ENCODE measurements at regions not wholly inside any gene's neighbourhood (a gene's known extent, or its start where the extent isn't known, plus 50 kb on each side); places are given as distances from the start of the nearest gene placed in this dataset.

DNA sequence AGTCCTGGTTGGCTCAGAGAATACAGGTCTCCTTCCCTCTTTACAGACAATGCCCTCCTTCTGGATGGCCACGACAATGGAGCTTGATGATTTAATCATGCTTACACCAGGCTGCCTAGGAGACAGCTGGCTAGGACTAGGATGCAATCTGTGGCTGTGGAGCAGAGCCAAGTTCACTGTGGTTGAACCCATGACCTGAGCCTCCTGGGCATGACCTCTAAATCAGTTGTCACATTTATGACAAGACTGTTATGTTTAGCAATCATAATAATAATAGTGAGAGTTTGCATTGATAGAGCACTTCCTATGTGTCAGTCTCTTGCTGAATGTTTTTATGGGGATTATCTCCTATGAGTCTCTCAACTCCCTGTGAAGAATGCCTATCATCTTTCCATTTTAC is 244.1 kb downstream of the ICOS start:
- no peak for DNase-seq (ENCODE audit: low spot score)

DNA sequence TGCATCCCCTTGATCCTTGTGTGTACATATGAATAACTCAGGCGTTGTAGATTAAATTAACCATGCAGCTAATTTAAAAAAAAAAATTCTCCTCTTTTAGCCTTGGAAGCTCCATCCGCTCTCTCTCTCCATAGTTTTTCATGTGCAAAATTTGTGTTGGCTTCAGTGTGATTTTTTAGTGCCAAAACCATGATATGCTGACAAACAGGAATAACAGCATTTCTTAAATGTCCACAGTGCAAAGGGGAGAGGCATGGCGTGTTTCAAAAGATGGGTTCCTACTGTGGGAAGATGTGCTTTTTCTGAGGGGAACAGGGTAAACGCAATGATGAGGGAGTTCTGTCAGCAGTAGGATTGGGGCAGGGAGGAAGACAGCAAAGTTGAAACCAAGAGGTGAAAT is 247.0 kb downstream of the ICOS start:
- DNase-seq (ENCODE audit: low spot score), result no peak

DNA sequence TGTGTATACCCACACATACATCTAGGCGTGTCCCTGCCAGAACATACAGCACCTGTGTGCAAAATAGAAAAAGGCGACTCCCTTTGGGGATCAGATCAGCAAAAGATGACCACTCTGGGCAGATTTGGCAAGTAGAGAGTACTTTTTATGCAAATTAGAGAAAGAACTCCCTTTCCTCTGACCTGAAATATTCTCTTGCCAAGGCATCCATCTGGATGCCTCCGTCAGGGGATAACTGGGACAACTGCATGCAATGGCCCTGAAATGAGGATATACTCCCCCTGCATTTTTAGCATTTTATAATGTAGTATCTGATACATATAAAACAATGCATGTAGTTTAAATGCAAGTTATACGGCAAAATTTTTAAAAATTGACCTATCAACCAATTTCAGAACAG is 247.7 kb downstream of the ICOS start:
- DNase-seq (ENCODE audit: low spot score), result no peak

DNA sequence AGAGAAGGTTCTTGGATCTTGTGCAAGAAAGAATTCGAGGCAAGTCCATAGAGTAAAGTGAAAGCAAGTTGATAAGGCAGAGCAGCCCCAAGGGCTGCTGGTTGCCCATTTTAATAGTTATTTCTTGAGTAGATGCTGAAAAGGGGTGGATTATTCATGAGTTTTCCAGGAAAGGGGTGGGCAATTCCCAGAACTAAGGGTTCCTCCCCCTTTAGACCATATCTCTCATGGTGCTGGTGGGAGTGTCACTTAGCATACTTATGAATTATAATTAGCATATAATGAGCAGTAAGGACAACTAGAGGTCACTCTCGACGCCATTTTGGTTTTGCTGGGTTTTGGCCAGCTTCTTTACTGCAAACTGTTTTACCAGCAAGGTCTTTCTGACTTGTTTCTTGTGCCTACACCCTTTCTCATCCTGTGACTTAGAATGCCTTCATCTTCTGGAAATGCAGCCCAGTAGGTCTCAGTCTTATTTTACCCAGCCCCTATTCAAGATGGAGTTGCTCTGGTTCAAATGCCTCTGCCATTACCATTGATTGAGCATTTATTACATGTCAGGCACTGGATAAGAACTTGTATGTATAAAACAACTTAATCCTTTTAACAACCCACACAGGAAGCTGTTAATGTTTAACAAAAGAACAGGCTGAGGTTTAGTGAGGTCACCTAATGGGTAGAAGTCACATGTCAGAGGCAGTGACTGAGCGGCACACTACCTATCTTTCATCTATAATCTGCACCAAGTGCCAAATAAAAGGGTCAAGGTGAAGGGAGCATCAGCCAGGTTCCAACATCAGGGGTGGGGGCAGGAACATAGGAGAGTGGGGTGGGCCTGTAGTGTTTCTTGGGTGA is 250.9 kb downstream of the ICOS start:
- DNase-seq (ENCODE audit: low spot score), result no peak

DNA sequence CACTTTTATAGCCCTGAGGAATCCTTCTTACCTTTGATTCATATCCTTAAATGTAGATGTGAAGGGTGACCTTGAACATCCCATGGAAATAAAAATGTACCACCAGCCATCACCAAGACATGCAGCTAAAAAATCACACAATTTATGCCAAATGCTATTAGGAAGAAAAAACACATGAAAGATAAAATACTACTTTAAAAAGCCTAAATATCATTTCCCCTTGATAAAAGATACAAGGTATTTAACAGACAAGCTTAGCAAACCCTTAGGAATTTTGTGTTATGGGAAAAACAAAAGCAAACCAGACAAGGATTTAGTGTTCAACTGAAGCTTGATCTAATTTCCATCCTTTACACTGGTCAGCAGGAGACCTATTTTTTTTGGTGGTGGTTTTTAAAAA is 255.0 kb downstream of the ICOS start:
- DNase-seq (ENCODE audit: low spot score), result no peak

DNA sequence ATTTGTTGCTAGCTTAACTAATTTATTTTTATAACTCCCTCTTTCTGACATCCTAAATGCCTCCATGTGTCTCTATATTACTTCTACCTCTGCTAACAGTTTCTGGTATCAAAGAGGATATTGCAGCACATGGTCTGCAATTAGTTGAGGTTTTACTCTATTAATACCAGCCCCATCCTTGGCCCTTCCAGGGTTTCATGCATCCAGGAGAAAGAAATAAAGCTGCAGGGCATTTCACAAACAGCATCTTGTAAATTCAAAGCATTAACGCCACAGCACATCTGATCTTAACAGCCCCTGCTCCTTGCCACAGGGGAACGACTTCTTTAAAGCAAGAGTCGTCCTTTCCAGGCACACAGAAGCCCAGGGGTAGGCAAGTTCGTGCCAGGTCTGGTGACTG is 258.9 kb downstream of the ICOS start:
- DNase-seq (ENCODE audit: low spot score), result no peak

DNA sequence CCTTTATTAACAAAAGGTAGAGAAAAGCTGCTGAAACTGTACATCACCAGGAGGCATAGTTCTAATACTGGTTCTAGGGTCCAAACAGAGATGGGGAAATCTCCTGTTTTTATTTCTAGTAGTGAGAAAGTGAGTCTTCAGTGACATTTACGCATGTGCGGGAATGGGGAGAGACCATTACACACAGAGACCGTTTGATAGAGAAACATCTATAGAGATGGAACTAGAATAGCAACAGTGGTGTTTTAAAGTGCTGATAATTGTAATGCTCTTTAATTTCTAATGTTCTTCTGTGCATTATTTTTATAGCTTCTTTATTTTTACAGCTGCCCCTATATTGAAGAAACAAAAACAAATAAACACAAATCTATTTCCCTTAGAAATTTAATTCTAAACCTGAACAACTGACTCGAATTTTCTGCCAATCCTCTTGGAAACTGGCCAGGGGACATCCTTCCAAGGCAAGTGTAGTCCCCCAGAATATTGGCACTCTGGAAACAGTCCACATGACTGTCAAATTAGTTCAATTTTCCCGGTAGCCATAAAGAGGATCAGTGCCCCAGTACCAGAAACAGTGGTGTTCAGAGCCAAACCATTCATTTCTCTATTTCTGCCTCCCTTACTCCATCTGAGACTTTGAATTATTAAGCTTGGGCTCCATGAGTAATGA is 260.9 kb downstream of the ICOS start:
- DNase-seq (ENCODE audit: low spot score), result no peak

DNA sequence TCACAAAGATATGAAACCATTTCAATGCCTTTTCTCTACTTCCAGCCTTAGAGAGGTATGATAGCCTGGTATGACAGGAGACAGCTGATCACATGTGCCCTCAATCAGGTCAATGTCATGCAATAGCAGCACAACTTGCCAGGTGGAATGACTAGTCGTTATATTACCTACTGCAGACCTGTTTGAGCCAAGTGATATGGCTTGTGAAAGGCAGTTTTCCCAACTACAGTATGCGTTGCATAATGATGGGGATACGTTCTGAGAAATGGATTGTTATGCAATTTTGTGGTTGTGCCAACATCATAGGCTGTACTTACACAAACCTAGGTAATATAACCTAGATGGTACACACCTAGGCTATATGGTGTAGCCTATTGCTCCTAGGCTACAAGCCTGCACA is 262.8 kb downstream of the ICOS start:
- no peak for DNase-seq (ENCODE audit: low spot score)

DNA sequence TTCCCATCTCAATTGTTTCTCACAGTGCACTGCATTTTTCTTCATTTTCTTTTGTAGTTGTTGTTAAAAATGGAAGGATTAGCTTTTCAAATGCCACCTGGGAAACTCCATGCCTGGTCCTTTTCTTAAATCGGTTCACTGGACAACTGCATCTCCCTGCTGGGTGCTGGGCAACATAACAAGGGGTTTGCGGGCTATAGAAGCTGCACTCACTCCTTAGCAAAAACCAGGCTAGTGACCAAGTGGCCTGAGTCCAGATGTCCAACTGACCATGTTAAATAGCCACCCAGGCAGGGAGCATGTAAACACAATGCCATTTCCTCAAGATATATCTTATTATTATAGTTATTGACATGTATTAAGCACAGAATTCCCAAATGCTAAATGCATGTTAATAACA is 264.9 kb downstream of the ICOS start:
- no peak for DNase-seq (ENCODE audit: low spot score)

DNA sequence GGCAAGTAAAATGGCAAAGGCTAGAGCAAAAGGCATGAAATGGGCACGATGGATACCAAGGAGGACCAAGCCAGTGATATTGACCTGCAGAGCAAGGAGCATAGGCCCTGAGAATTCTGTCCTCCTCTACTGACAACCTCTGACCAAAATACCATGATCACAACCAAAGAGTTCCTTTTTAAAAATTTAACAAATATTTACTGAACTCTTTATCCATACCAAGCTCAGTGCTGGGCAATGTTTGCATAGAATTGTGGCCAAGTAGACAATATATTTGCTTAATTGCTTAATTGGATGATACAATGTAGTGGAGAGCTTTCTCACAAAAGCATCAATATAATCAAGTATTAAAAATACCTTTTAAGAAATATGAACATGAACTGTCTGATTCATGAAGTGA is 265.7 kb downstream of the ICOS start:
- DNase-seq (ENCODE audit: low spot score), result no peak

DNA sequence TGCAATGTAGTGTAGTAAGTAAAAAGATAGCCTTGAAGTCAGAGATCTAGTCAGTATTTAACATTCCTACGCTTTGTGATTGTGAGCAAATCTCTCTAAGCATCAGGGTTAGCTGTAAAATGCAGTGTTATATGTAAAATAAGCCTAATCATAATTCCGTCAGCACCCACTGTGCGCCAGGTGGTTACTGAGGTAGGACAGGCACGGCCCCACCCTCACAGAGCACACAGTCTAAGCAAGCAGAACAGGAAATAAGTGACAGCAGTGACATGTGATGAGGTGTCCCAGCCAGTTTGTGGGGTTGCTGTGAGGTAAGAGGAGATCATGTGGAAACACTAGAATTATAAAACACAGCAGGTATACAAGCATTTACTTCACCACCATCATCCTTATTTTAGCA is 267.1 kb downstream of the ICOS start:
- DNase-seq (ENCODE audit: low spot score), result no peak

DNA sequence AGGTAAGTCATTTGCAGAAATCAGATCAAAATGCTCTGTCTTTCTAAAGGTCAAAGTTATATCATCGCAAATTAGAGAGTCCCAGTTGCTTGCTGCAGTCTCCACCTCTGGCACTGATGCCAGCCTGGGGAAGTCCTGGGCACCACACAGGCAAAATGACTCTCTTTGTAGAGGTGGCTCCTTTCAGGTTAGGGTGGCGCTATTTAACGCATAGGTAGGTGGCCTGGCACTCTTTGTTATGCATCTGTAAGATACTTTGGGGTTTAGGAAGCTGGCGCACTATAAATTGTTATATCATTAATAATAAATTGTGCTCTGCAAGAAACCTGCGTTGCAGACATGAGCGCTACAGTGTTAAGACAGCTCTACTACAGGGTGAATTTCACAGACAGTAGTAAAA is 268.5 kb downstream of the ICOS start:
- no peak for DNase-seq (ENCODE audit: low spot score)

DNA sequence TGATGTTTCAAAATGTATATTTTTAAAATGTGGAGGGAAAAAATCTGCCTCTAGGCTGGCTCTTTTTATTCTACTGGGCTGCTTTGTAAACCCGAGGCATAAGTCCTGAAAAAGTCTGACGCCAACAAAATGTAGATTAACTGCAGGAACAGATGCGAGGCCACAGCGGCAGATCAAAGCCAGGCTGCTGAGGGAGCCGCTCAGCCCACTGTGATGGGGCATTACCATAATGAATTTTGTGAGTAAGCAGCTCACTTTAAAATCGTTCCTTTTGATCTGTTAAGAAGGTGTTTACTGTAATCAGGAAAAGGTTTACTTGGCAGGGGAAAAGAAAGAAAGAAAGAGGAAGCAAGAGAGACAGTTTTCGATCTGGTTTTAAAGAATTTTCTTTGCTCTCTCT is 269.0 kb downstream of the ICOS start:
- no peak for DNase-seq (ENCODE audit: low spot score)

DNA sequence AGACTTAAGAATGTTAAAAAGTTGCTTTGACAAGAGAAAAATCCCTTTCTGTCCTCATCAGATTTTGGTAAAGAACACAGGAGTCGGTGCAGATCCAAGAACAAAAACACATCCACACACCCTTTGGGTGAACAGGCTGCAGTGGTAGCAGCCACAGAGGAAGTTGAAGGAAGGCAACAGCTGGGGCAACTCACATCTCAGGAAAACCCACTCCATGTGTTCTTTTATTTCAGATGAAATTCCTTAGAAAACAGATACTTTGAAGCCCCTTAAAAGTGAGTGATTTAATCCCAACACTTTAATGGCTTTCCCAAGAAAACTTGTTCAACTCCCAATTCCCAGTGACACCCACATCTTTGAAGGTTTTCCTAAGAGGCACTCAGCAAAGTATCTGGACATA is 271.3 kb downstream of the ICOS start:
- no peak for DNase-seq (ENCODE audit: low spot score)

DNA sequence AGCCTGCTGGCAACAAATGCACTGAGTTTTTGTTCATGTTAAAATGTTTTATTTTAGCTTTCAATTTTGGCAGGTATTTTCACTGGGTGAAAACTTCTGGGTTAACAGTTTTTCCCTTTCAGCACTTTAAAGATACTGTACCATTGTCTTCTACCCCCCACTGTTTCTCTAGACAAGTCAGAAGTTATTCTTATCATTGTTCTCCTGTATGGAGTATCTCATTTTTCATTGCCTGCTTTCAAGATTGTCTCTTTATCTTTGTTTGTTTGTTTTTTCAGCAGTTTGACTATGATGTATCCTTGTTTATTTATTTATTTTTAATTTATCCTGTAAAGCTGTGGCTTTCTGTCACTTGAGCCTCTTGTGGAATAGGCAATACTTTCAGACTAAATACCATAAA is 277.0 kb downstream of the ICOS start:
- DNase-seq (ENCODE audit: low spot score), result no peak

DNA sequence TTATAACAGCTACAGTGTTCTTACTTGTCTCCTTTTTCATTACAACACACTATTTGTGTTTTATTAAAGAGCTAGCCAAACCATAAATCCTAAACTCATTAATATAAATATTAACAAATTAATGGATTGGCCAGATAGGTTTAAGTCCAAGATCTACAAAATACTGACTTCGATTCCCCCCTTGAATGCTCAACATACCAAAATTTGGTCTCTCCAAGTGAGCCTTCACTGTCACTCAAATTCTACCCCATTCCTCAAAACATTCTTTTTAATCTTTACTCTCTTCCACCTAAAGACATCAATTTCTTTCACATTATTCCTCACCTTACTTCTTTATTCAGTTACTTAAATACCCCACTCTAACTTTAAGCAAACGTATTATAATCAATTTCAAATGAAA is 281.5 kb downstream of the ICOS start:
- DNase-seq (ENCODE audit: low spot score), result no peak

DNA sequence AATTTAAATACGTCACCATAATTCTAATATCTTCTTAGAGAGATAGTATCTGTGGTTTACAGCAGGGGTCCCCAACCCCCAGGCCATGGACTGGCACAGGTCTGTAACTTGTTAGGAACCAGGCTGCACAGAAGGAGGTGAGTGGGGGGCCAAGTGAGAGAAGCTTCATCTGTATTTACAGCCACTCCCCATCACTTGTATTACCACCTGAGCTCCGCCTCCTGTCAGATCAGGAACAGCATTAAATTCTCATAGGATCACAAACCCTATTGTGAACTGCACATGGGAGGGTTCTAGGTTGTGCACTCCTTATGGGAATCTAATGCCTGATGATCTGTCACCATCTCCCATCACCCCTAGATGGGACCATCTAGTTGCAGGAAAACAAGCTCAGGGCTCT is 282.6 kb downstream of the ICOS start:
- DNase-seq (ENCODE audit: low spot score), result no peak

DNA sequence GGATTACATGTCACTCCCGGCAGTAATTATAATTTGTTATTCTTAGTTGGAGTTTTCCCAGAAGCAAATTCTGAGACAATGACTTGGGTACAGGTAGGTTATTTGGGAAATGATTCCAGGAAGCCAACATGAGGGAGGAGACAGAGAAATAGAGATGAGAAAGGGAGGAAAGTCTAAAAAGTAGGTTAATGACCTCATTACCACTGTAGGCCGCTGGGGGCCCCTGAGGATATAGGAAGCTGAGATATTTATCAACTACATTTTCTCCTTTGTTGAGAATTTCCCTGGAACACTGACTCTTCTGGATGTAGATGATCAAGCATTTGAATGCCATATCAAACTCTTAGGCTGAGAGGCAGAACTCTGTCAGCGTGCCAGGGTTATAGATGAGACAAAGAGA is 284.3 kb downstream of the ICOS start:
- no peak for DNase-seq (ENCODE audit: low spot score)

DNA sequence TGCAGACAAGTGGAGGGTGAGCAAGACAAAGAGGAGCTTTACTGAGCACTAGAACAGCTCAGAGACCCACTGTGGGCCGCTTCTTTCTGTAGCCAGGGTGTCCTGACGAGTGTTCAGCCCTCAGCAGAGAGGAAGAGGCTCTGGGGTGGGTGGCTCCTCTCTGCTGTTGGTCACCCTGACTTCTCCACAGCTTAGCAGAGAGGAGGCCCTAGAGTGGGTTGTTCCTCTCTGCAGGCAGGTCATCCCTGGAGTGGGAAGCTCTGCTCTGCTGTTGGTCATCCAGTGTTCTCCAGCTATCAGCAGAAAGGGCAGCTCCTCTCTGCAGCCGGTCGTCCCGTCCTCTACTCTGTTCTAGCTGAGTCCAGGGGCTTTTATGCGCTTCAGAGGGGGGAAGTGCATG is 286.5 kb downstream of the ICOS start:
- no peak for DNase-seq (ENCODE audit: low spot score)

DNA sequence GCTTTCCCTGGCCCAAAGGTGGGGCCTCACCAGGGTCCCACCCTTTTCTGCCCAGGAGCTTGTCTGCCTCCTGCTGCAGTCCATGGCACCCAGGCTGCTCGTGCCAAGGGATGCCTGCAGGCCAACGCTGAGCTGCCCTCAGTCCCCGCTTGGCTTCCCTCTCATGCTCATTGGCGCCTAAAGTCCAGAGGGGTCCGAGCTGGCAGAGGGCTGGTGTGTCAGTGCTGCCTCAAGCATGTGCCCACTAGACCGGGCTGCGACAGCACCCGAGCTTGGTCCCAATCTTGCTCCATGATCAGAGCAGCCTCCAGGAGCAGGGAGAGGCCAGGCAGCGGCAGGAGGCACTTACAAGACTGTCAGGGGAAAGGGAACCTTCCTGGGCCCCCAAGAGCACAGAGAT is 287.0 kb downstream of the ICOS start:
- no peak for DNase-seq (ENCODE audit: low spot score)

DNA sequence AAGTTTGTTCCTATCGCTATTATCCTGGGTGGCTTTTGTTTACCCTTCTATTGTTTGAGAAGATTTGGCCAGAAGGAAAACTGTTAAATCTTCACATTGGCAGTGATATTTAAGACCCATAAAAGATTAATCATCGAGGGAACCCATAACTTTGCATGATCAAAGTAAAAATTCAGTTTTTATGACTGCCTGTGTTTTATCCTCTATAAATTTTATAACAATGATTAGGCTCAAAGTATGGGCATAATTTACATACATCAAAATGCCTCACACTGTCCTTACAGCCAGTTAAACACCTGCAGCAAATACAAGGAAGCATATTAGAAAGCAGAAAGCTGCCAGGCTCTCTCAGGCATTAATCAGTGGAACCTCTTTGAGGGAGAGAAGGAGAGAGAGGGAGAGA is 289.1 kb downstream of the ICOS start:
- no peak for DNase-seq (ENCODE audit: low spot score)

DNA sequence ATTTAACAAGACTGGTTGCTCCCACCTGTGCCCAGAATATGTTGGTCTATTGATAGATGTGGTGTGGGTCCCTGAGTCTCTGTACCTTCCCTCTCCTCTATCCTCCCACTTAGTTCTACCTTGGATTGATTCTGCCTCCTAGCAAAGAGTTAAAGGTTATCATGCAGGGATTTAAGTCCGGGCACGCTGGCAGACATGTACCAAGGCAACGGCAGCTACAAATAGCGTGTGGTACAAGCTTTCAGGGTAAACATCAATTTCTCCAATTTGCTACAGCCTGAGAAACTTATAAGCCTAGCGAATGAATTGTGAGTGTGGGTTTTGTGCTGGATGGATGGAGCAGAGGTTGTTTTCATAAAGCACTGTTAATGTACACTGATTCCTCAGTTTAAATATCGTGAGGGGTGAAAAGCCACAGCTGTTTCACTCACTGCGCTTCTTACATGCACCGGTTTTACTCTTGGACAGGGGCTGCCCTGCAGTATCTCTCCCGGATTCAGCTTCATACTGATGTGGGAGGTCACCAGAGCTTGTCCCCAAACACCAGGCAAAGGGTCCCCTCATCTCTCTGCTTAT is 289.8 kb downstream of the ICOS start:
- DNase-seq (ENCODE audit: low spot score), result no peak

DNA sequence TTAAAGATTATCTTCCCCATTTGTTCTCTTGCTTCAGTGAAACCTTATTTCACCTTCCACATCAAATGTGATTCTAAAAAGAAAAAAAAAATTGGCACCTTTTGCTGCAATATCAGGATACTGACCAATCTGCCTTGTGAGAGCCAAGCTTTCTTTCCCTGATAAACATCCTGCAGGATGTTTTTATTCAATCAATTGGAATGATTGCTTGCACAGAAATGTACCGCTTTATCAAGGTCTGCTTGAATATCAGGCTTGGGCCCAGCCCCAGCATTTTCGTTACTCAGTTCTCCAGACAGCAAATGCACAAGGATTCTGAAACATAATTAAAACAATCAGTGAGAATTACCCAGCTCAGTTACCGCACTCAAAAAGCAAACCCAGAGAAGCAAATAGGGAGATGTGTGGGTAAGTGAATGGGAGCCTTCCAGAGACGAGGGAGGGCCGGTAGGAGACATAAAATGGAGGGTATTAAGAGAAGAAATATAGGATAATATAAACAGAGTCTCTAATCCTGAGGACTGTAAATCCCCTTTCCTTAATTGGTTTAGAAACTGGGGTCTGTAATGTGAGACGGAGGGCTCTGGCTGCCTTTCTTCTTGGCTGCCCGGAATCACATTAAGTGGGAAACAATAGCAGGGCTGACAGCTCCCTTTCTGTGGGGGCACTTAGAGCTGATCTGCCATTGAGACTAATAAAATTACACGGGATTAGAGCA is 291.8 kb downstream of the ICOS start:
- no peak for DNase-seq (ENCODE audit: low spot score)
